ENCODE measurements at regions not wholly inside any gene's neighbourhood (a gene's known extent, or its start where the extent isn't known, plus 50 kb on each side); places are given as distances from the start of the nearest gene placed in this dataset.

- Histone ChIP-seq H3K56ac (ENCODE audit: extremely low read depth, insufficient read depth, low read length) (no peak overlapping the region), H4K20me1 (ENCODE audit: insufficient read depth, low read length) (no peaks in the 10 kb centered on the region), H2AK9ac (replicated peaks; ENCODE audit: low read depth, low read length, poor library complexity) (peak overlapping the region; percentile 34), H3K4me3 (ENCODE audit: insufficient read depth, low read depth, low read length) (no peak overlapping the region), H3K36me3 (ENCODE audit: control insufficient read depth, insufficient read depth, low read length) (no peaks in the 10 kb centered on the region), H3K27ac (ENCODE audit: insufficient read depth, low read length) (no peak overlapping the region), H4K91ac (ENCODE audit: insufficient read depth, low read depth, low read length) (no peak overlapping the region), H3K27me3 (ENCODE audit: control insufficient read depth, insufficient read depth, low read length) (peaks cover 6% of the 10 kb centered on the region), H2BK120ac (ENCODE audit: low read depth, low read length) (no peak overlapping the region), H3K23ac (ENCODE audit: low read depth, low read length) (no peak overlapping the region), H3K9me3 (ENCODE audit: control insufficient read depth, insufficient read depth, low read length) (no peaks in the 10 kb centered on the region), H3K14ac (replicated peaks; ENCODE audit: low read depth, low read length) (no peak overlapping the region), H2AFZ (replicated peaks; ENCODE audit: low read length, poor library complexity) (no peak overlapping the region), H3K18ac (ENCODE audit: low read depth, low read length) (no peak overlapping the region), H4K8ac (ENCODE audit: low read depth in 2 of 2, low read length in 2 of 2) (no peak overlapping the region), H2BK15ac (ENCODE audit: low read depth, low read length) (no peak overlapping the region), H3K79me1 (ENCODE audit: low read depth in 1 of 2, low read length in 2 of 2) (no peaks in the 10 kb centered on the region), H2BK5ac (ENCODE audit: low read depth, low read length, poor library complexity, severe bottlenecking) (no peak overlapping the region), H3K9ac (ENCODE audit: low read depth, low read length) (no peak overlapping the region), H3K9me1 (ENCODE audit: insufficient read depth, low read length) (no peaks in the 10 kb centered on the region; the same call in 1 of the 2 replicates), H3K4ac (ENCODE audit: low read depth, low read length) (no peak overlapping the region), H3K4me1 (ENCODE audit: control insufficient read depth, insufficient read depth, low read length) (no peaks in the 10 kb centered on the region), H3K4me2 (ENCODE audit: low read depth, low read length) (no peak overlapping the region), H2BK20ac (ENCODE audit: low read depth, low read length) (no peak overlapping the region), H2AK5ac (ENCODE audit: low read depth, low read length) (no peak overlapping the region), H4K5ac (ENCODE audit: low read depth, low read length) (no peak overlapping the region)
- BruUV-seq (replicated peaks), result no TSS peak
- TF ChIP-seq CHD1 (IDR thresholded peaks at IDR 0.05; ENCODE audit: low read depth, low read length), result no peak
- no peak for TF ChIP-seq MAFK (IDR thresholded peaks at IDR 0.05; ENCODE audit: low read depth, low read length)
- no peak for TF ChIP-seq CEBPB (IDR thresholded peaks at IDR 0.05; ENCODE audit: low read depth, low read length)
- no peak for TF ChIP-seq BHLHE40 (IDR thresholded peaks at IDR 0.05; ENCODE audit: low read depth, low read length)
- TF ChIP-seq USF2 (IDR thresholded peaks at IDR 0.05; ENCODE audit: low read depth, low read length), result no peak
- TF ChIP-seq SMC3 (IDR thresholded peaks at IDR 0.05; ENCODE audit: low read depth, low read length), result no peak
- no peak for TF ChIP-seq POLR2A (IDR thresholded peaks at IDR 0.05; ENCODE audit: low read depth, low read length)
- no peak for TF ChIP-seq MXI1 (IDR thresholded peaks at IDR 0.05; ENCODE audit: borderline replicate concordance, low read depth, low read length)
- no peak for TF ChIP-seq MAZ (IDR thresholded peaks at IDR 0.05; ENCODE audit: borderline replicate concordance, low read depth, low read length)
- TF ChIP-seq RAD21 (IDR thresholded peaks at IDR 0.05; ENCODE audit: low read length), result no peak
- TF ChIP-seq NFE2L2 (IDR thresholded peaks at IDR 0.05; ENCODE audit: low read depth, low read length), result no peak
- no peak for TF ChIP-seq FOS (IDR thresholded peaks at IDR 0.05; ENCODE audit: low read depth, low read length)
- no peak for TF ChIP-seq ELK1 (IDR thresholded peaks at IDR 0.05; ENCODE audit: borderline replicate concordance, low read depth, low read length)
- no peak for TF ChIP-seq CTCF (conservative IDR thresholded peaks at IDR 0.05; ENCODE audit: low read depth, low read length)
- no peak for TF ChIP-seq RFX5 (IDR thresholded peaks at IDR 0.05; ENCODE audit: low read depth, low read length)
- DNase-seq (no peak), ATAC-seq (ENCODE audit: low read depth) (no peak)
- ChIA-PET CTCF (no interaction called here), POLR2A (ENCODE audit: unreplicated experiment) (no interaction called here)
- dilution Hi-C loops (cut with HindIII; ENCODE audit: low sequenced_read_pairs, unreplicated experiment) (no loop called here), intact Hi-C loops (cut with micrococcal nuclease) (no loop called here), in situ Hi-C loops (cut with MboI; ENCODE audit: low sequenced_read_pairs) (no loop called here)
- WGBS, 2 experiments (ENCODE audit: extremely low coverage in 2 of 2, insufficient read length in 1 of 2), result 83% methylated on average over 1 of the region's 4 CpGs; no CpG with 5 or more reads in 1 of the 2 experiments
These were observed 51.6 kb upstream of the C13orf42 start for GRCh38 chr13:51162701-51163100.
